H9 (cell line): ENCODE measurements at regions not wholly inside any gene's neighbourhood (a gene's known extent, or its start where the extent isn't known, plus 50 kb on each side); places are given as distances from the start of the nearest gene placed in this dataset.

ENCODE experiments used
- DNase-seq: peaks from one replicate; pipeline ENCODE4 v3.0.0-alpha.2; 2017
- H2AFZ ChIP-seq: one replicate; pipeline ENCODE4 v1.6.1; 2013; ENCODE audit warnings: mild to moderate bottlenecking, low read length, control low read depth, moderate library complexity
- H2AK5ac ChIP-seq: 2 replicates; pipeline ENCODE4 v1.6.1; 2013; ENCODE audit warnings: low read length, control low read depth, mixed read lengths; ENCODE audit not compliant: insufficient read length
- H2BK120ac ChIP-seq: one replicate; pipeline ENCODE4 v1.6.1; 2013; ENCODE audit warnings: low read depth, mild to moderate bottlenecking, low read length, control low read depth, inconsistent platforms; ENCODE audit not compliant: poor library complexity, severe bottlenecking
- H2BK12ac ChIP-seq: 2 replicates; pipeline ENCODE4 v1.6.1; 2013; ENCODE audit warnings: low read length, control low read depth, mixed read lengths, low read depth; ENCODE audit not compliant: insufficient read length
- H2BK15ac ChIP-seq: 2 replicates; pipeline ENCODE4 v1.6.1; 2013; ENCODE audit warnings: low read depth, low read length, control low read depth
- H2BK20ac ChIP-seq: one replicate; pipeline ENCODE4 v1.6.1; 2013; ENCODE audit warnings: low read depth, mild to moderate bottlenecking, low read length, control low read depth, inconsistent platforms; ENCODE audit not compliant: poor library complexity, severe bottlenecking
- H2BK5ac ChIP-seq: 2 replicates; pipeline ENCODE4 v1.6.1; 2013; ENCODE audit warnings: low read length, control low read depth, mixed read lengths; ENCODE audit not compliant: insufficient read length
- H3K14ac ChIP-seq: 2 replicates; pipeline ENCODE4 v1.6.1; 2013; ENCODE audit warnings: low read length, control low read depth; ENCODE audit not compliant: insufficient read depth
- H3K18ac ChIP-seq: 2 replicates; pipeline ENCODE4 v1.6.1; 2013; ENCODE audit warnings: low read depth, mild to moderate bottlenecking, mixed read lengths, low read length, control low read depth; ENCODE audit not compliant: insufficient read length
- H3K23ac ChIP-seq: 2 replicates; pipeline ENCODE4 v1.6.1; 2013; ENCODE audit warnings: low read length, control low read depth, mixed read lengths, low read depth; ENCODE audit not compliant: insufficient read length
- H3K23me2 ChIP-seq: 2 replicates; pipeline ENCODE4 v1.6.1; 2013; ENCODE audit warnings: low read depth, mild to moderate bottlenecking, mixed read lengths, low read length, control low read depth; ENCODE audit not compliant: insufficient read length, poor library complexity, severe bottlenecking
- H3K27ac ChIP-seq: 2 replicates; pipeline ENCODE4 v1.5.1; 2013; ENCODE audit warnings: low read length, control low read depth, mixed read lengths, low read depth; ENCODE audit not compliant: insufficient read length
- H3K27me3 ChIP-seq: 2 replicates; pipeline ENCODE4 v1.6.1; 2013; ENCODE audit warnings: low read length, control low read depth, inconsistent platforms; ENCODE audit not compliant: insufficient read depth
- H3K4ac ChIP-seq: 2 replicates; pipeline ENCODE4 v1.6.1; 2013; ENCODE audit warnings: low read depth, mild to moderate bottlenecking, control low read depth, inconsistent platforms, low read length, moderate library complexity
- H3K4me1 ChIP-seq: 2 replicates; pipeline ENCODE4 v1.6.1; 2013; ENCODE audit warnings: low read length, control low read depth, inconsistent platforms; ENCODE audit not compliant: insufficient read depth
- H3K4me2 ChIP-seq: 2 replicates; pipeline ENCODE4 v1.6.1; 2013; ENCODE audit warnings: low read length, control low read depth, mixed read lengths; ENCODE audit not compliant: insufficient read length, insufficient read depth
- H3K56ac ChIP-seq: 2 replicates; pipeline ENCODE4 v1.6.1; 2013; ENCODE audit warnings: low read depth, mild to moderate bottlenecking, mixed read lengths, low read length, control low read depth; ENCODE audit not compliant: insufficient read length
- H3K79me1 ChIP-seq: 2 replicates; pipeline ENCODE4 v1.6.1; 2013; ENCODE audit warnings: low read depth, mild to moderate bottlenecking, moderate library complexity, low read length, control low read depth, inconsistent platforms; ENCODE audit not compliant: insufficient read depth, poor library complexity, severe bottlenecking
- H3K79me2 ChIP-seq: 2 replicates; pipeline ENCODE4 v1.6.1; 2013; ENCODE audit warnings: low read length, control low read depth, inconsistent platforms; ENCODE audit not compliant: insufficient read depth
- H3K9ac ChIP-seq: 2 replicates; pipeline ENCODE4 v1.6.1; 2013; ENCODE audit warnings: low read length, control low read depth, mixed read lengths; ENCODE audit not compliant: insufficient read length; ENCODE audit errors: extremely low read depth
- H3K9me3 ChIP-seq: one replicate; pipeline ENCODE4 v1.6.1; 2013; ENCODE audit warnings: low read depth, low read length, inconsistent platforms; ENCODE audit not compliant: control insufficient read depth
- H3T11ph ChIP-seq: one replicate; pipeline ENCODE4 v1.6.1; 2013; ENCODE audit warnings: mild to moderate bottlenecking, low read length, control low read depth, inconsistent platforms
- H4K20me1 ChIP-seq: one replicate; pipeline ENCODE4 v1.6.1; 2013; ENCODE audit not compliant: control insufficient read depth, insufficient read length, insufficient read depth
- H4K5ac ChIP-seq: 2 replicates; pipeline ENCODE4 v1.6.1; 2013; ENCODE audit warnings: low read depth, mild to moderate bottlenecking, mixed read lengths, low read length, control low read depth; ENCODE audit not compliant: insufficient read length
- H4K8ac ChIP-seq: replicated peaks from 2 replicates; pipeline ENCODE4 v1.6.1; 2013; ENCODE audit warnings: low read length, control low read depth, mixed read lengths, low read depth; ENCODE audit not compliant: insufficient read length
- H4K91ac ChIP-seq: 2 replicates; pipeline ENCODE4 v1.6.1; 2013; ENCODE audit warnings: low read depth, mild to moderate bottlenecking, moderate library complexity, mixed read lengths, low read length, control low read depth; ENCODE audit not compliant: insufficient read length
- H3K27ac Mint-ChIP-seq, 3 experiments: 2 replicates in 2 of 3; 3 replicates in 1 of 3; pipeline ENCODE4 v1.8.0; 2020 to 2021; ENCODE audit warnings: mixed read lengths in 3 of 3, mild to moderate bottlenecking in 1 of 3, moderate library complexity in 1 of 3
- H3K27me3 Mint-ChIP-seq: 2 replicates; pipeline ENCODE4 v1.8.0; 2021; ENCODE audit warnings: low read depth, mild to moderate bottlenecking, moderate library complexity, mixed read lengths
- H3K36me3 Mint-ChIP-seq, 3 experiments: 2 replicates in 2 of 3; 3 replicates in 1 of 3; pipeline ENCODE4 v1.8.0; 2020 to 2021; ENCODE audit warnings: low read depth in 3 of 3, mixed read lengths in 3 of 3; ENCODE audit not compliant: insufficient read depth in 1 of 3
- H3K4me1 Mint-ChIP-seq, 2 experiments: 2 replicates each; pipeline ENCODE4 v1.8.0; 2020; ENCODE audit warnings: mixed read lengths in 2 of 2
- H3K4me3 Mint-ChIP-seq, 2 experiments: 2 replicates in 1 of 2; 3 replicates in 1 of 2; pipeline ENCODE4 v1.8.0; 2020 to 2021; ENCODE audit warnings: mild to moderate bottlenecking in 2 of 2, mixed read lengths in 2 of 2, moderate library complexity in 1 of 2
- H3K9me3 Mint-ChIP-seq, 2 experiments: 2 replicates in 1 of 2; 3 replicates in 1 of 2; pipeline ENCODE4 v1.8.0; 2020; ENCODE audit warnings: mild to moderate bottlenecking in 2 of 2, mixed read lengths in 2 of 2, moderate library complexity in 1 of 2
- CTCF ChIP-seq: fragments of 200-600 bp; sonication (generic); conservative IDR thresholded peaks from 3 replicates; pipeline ENCODE4 v1.8.0; 2021; ENCODE audit warnings: antibody characterized with exemption, mild to moderate bottlenecking
- WGBS: extraction: QIAGEN DNeasy Blood & Tissue Kit; methylation state at CpG from one replicate; pipeline ENCODE4 v1.1.7; 2013; ENCODE audit warnings: missing lambda C conversion rate, low lambda C conversion rate, mixed read lengths; ENCODE audit not compliant: insufficient read length; ENCODE audit errors: extremely low coverage; 5-methylcytosine and 5-hydroxymethylcytosine counted together

- H3K4ac ChIP-seq, result no peak overlapping the region
- no peak overlapping the region for H2BK5ac ChIP-seq
- no peak overlapping the region for H4K5ac ChIP-seq
- no peak overlapping the region for H3K9ac ChIP-seq
- H3K79me2 ChIP-seq, result no peaks in the 10 kb centered on the region
- H2BK15ac ChIP-seq, result no peak overlapping the region
- H3T11ph ChIP-seq, result no peak overlapping the region
- Mint-ChIP-seq H3K4me3 (no peak overlapping the region), H3K27ac (no peak overlapping the region), H3K36me3 (no peaks in the 10 kb centered on the region), H3K4me1 (peaks cover 10 to 19% of the 10 kb centered on the region in 2 experiments), H3K9me3 (no peaks in the 10 kb centered on the region), H3K27me3 (no peaks in the 10 kb centered on the region)
- DNase-seq, result no peak
- no peak overlapping the region for H3K14ac ChIP-seq
- H3K23me2 ChIP-seq, result no peaks in the 10 kb centered on the region
- H2BK120ac ChIP-seq, result no peak overlapping the region
- no peak overlapping the region for H2BK20ac ChIP-seq
- no peak overlapping the region for H2AK5ac ChIP-seq
- no peaks in the 10 kb centered on the region for H4K20me1 ChIP-seq
- no peaks in the 10 kb centered on the region for H3K9me3 ChIP-seq
- no peak overlapping the region for H3K27ac ChIP-seq
- WGBS, result no CpG with 5 or more reads among the region's 6 CpGs
- no peak overlapping the region for H3K4me2 ChIP-seq
- no peaks in the 10 kb centered on the region for H3K27me3 ChIP-seq
- H3K4me1 ChIP-seq, result no peaks in the 10 kb centered on the region
- H3K56ac ChIP-seq, result no peak overlapping the region
- H4K8ac ChIP-seq, result no peak overlapping the region
- H2AFZ ChIP-seq, result no peak overlapping the region
- no peaks in the 10 kb centered on the region for H3K79me1 ChIP-seq
- no peak overlapping the region for H3K23ac ChIP-seq
- no peak overlapping the region for H2BK12ac ChIP-seq
- H4K91ac ChIP-seq, result no peak overlapping the region
- no peak for TF ChIP-seq CTCF
- no peak overlapping the region for H3K18ac ChIP-seq
Observed at GRCh38 chr12:84594157-84594556, 318.4 kb downstream of the SLC6A15 start.
